Peyer's patch (tissue), 4 donors: ENCODE measurements at regions not wholly inside any gene's neighbourhood (a gene's known extent, or its start where the extent isn't known, plus 50 kb on each side); places are given as distances from the start of the nearest gene placed in this dataset.

Source experiments
- DNase-seq, 3 donors: peaks; one replicate each; pipeline ENCODE4 v3.0.0-alpha.2; 2017 to 2019
- H3K27ac ChIP-seq, 4 donors: fragments of 200-600 bp; sonication (generic); one replicate each; pipeline ENCODE4 v1.5.1; 2016 to 2019
- H3K27me3 ChIP-seq, 2 donors: fragments of 200-600 bp; sonication (generic); one replicate each; pipeline ENCODE4 v1.5.1; 2019
- H3K36me3 ChIP-seq, 3 donors: fragments of 200-600 bp; sonication (generic); one replicate each; pipeline ENCODE4 v1.5.1; 2016 to 2019
- H3K4me1 ChIP-seq, 4 donors: fragments of 200-600 bp; sonication (generic); one replicate each; pipeline ENCODE4 v1.5.1; 2016 to 2019
- H3K4me3 ChIP-seq, 4 donors: fragments of 200-600 bp; sonication (generic); 1 replicate in 3 of 4; 2 replicates in 1 of 4; pipeline ENCODE4 v1.5.1; 2016 to 2019; ENCODE audit warnings: mild to moderate bottlenecking in 1 of 4
- H3K9me3 ChIP-seq, 4 donors: fragments of 200-600 bp; sonication (generic); one replicate each; pipeline ENCODE4 v1.5.1; 2016 to 2019; ENCODE audit warnings: mild to moderate bottlenecking in 1 of 4
- POLR2A ChIP-seq, 2 donors: fragments of 450-650 bp; IDR thresholded peaks; one replicate each; pipeline ENCODE4 v1.5.1; 2017; ENCODE audit warnings: antibody characterized with exemption in 2 of 2, mild to moderate bottlenecking in 2 of 2, moderate library complexity in 2 of 2
- TF ChIP-seq, protein P1 (sequence below), 6 experiments: fragments of 450-650 bp in 4 of 6; fragments of 200-600 bp in 2 of 6; sonication (generic) in 1 of 6; IDR thresholded peaks; one replicate each; pipeline ENCODE4 v1.5.1; 2017 to 2019; ENCODE audit warnings: antibody characterized with exemption in 6 of 6, mild to moderate bottlenecking in 3 of 6, moderate library complexity in 1 of 6

DNA sequence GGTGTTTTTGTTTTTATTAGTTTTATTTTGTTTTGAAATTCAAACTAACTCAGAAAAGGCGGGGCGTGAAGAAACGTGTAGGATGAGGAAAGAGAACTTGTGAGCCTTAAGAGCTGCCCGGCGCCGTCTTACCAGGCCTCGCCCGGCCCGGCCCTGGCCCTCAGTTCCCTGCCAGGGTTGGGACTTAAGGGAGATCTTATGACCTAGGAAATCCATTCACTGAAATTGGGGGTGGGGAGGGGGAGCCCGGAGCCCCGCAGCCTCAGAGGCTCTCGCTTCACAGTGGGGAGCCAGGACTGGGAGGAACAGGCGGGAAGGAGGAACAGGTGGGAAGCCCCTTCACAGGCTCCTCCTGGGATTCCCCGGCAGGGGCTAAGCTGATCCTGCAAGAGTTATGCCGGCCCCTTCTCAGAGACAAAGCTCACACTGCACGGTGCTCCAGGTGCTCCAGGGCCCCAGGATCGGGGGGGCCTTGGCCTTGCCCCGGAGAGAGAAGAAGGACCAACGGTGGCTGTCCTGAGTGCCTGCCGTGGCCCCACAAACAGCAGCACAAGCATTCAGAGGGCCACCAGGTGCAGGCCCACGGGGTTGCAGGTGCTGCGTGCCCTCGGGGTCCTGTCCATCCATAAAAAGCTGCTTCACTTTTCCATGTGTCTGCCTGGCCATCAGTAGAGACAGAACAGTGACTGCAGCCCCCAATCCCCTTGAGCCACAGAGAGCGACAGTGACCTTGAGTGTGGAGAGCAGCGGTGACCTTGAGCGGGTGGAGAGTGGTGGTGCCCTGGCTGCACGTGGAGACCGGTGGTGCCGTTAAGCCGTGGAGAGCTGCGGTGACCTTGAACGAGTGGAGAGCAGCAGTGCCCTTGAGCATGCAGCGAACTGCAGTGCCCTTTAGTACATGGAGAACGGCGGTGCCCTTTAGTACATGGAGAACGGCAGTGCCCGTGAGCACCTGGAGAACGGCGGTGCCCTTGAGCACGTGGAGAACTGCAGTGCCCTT is 152.7 kb downstream of the DLL1 start:
- no peaks in the 10 kb centered on the region for H3K27me3 ChIP-seq
- H3K9me3 ChIP-seq = no peaks in the 10 kb centered on the region
- H3K4me1 ChIP-seq = no peaks in the 10 kb centered on the region
- H3K27ac ChIP-seq = peak overlapping the region in 2 of 4 donors; percentile 56 to 75
- TF ChIP-seq, protein P1, sequence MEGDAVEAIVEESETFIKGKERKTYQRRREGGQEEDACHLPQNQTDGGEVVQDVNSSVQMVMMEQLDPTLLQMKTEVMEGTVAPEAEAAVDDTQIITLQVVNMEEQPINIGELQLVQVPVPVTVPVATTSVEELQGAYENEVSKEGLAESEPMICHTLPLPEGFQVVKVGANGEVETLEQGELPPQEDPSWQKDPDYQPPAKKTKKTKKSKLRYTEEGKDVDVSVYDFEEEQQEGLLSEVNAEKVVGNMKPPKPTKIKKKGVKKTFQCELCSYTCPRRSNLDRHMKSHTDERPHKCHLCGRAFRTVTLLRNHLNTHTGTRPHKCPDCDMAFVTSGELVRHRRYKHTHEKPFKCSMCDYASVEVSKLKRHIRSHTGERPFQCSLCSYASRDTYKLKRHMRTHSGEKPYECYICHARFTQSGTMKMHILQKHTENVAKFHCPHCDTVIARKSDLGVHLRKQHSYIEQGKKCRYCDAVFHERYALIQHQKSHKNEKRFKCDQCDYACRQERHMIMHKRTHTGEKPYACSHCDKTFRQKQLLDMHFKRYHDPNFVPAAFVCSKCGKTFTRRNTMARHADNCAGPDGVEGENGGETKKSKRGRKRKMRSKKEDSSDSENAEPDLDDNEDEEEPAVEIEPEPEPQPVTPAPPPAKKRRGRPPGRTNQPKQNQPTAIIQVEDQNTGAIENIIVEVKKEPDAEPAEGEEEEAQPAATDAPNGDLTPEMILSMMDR (IDR thresholded peaks at IDR 0.05) = no peak
- no peak for TF ChIP-seq POLR2A (IDR thresholded peaks at IDR 0.05)
- no peak overlapping the region for H3K4me3 ChIP-seq
- peak in 2 of 3 donors; percentile 11 to 34 for DNase-seq
- H3K36me3 ChIP-seq = no peaks in the 10 kb centered on the region

DNA sequence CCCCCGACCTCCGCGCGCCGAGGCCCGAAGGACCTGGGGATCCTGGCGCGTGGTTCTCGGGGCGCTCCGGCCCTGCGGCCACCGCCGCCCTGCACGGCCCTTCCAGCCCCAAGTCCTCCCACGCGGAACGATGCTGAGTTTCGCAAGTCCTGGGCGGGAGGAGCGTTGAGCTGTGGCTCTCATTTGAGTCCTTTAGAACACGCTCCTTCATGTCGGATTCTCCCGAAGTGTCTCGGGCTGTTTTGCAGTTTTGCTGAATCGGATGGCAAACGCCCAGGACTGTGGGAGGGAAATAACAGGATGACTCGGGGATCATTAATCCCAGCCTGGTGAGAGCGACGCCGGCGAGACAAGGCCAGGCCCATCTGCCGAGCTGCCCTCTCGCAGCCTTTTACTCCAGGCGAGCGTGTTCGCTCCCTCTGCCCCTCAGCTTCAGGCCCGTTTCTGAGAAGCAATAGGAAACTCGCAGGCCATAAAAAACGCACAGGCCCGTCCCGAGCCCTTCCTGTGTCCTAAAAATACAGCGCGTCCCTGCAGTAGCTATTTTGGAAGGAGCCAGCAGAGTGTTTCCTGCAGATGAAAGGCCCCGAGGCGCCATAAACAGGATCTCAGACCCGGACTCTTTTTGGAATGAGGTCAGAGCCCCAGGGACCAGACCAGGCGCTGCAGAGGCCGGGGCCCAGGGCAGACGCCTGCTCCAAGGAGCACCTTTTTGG is 153.5 kb downstream of the DLL1 start:
- Histone ChIP-seq H3K9me3 (no peaks in the 10 kb centered on the region), H3K27me3 (no peaks in the 10 kb centered on the region), H3K4me3 (no peak overlapping the region), H3K36me3 (no peaks in the 10 kb centered on the region), H3K27ac (peak overlapping the region in 2 of 4 donors; percentile 56 to 75), H3K4me1 (no peaks in the 10 kb centered on the region)
- peak in 1 of 3 donors; percentile 54 for DNase-seq
- no peak for TF ChIP-seq POLR2A (IDR thresholded peaks at IDR 0.05)
- TF ChIP-seq, protein P1 (IDR thresholded peaks at IDR 0.05) = no peak

DNA sequence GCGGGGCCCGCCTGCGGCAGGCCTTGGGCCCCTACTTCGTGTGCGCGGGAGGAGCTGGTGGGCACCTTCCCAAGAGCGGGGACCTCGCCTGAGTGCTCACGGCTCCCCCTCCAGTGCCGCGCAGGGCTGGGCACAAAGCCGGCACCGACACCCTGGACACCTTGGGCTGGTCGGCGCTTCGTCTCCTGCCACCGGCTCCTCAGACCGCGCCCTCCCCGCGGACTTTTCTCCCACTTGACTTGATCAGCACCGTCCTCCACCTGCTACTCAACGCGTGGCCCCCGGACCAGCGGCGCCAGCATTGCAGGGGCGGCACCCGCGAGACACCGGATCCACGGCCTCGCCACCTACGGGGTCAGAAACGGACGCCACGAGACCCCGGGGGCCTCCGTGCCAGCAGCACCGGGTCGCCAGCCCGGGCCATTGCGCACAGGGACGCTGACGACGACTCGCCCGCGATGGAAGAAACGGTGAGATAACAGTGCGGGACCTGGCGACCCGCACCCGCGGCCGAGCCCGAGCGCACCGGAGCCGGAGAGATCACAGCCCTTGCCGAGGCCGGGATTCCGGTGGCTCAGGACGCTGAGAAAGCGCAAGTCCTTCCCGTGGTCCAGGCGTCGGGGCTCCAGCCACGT is 154.2 kb downstream of the DLL1 start:
- Histone ChIP-seq H3K4me1 (no peaks in the 10 kb centered on the region), H3K9me3 (no peaks in the 10 kb centered on the region), H3K36me3 (no peaks in the 10 kb centered on the region), H3K27ac (peak overlapping the region in 2 of 4 donors; percentile 56 to 75), H3K4me3 (no peak overlapping the region), H3K27me3 (no peaks in the 10 kb centered on the region)
- peak in 2 of 3 donors; percentile 32 to 42 for DNase-seq
- TF ChIP-seq, protein P1 (IDR thresholded peaks at IDR 0.05) = no peak
- TF ChIP-seq POLR2A (IDR thresholded peaks at IDR 0.05) = no peak

DNA sequence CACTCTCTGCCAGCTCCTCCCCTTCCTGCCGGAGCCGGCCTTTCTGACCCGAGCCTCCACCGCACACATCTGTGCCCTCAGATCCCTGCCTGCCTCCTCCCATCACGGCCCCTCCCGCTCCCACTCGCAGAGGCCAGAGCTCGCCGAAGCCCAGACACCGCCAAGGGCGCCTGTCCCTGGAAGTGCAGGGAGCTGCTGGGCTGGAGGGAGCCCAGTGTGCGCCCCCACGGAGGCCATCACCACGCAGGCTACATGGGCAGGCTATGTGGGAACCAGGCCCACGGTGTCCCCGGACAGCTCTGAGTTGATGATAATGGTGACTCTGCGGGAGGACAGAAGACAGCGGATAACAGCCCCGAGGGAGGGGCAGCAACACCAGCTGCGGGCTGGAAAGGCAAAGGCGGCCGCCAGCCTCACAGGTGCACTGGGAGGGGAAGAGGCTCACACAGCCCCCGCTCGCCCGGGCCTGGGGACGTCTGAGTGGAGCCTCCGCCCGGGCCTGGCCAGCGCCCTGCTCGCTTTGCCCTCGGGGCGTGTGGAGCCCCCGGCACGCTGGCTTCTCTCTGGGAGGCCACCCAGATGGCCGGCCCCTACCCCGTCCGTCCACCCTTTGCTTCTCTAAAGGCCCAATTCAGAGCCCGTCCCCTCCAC is 154.9 kb downstream of the DLL1 start:
- Histone ChIP-seq H3K4me1 (no peaks in the 10 kb centered on the region), H3K9me3 (no peaks in the 10 kb centered on the region), H3K27me3 (no peaks in the 10 kb centered on the region), H3K27ac (no peak overlapping the region), H3K36me3 (no peaks in the 10 kb centered on the region), H3K4me3 (no peak overlapping the region)
- TF ChIP-seq POLR2A (IDR thresholded peaks at IDR 0.05) = no peak
- TF ChIP-seq, protein P1 (IDR thresholded peaks at IDR 0.05) = no peak
- DNase-seq = peak in 1 of 3 donors; percentile 38

DNA sequence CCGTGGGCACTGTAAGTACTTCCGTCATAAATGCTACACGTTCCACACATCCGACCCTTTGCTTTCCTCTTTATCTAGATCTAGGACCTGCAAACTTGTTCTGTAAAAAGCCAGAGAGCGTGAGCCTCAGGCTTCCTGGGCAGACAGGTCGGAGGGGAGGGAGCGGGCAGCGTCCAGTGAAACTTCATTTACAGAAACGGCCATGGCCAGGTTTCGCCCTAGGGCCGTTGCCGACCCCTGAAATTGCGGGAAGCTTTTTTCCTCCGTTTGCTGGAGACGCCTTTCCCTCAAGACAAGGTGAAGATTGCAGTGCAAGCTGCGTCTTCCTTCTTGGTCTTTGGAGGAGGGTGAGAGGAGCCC is 155.4 kb downstream of the DLL1 start:
- H3K36me3 ChIP-seq = no peaks in the 10 kb centered on the region
- H3K4me3 ChIP-seq = no peak overlapping the region
- TF ChIP-seq POLR2A (IDR thresholded peaks at IDR 0.05) = no peak
- TF ChIP-seq, protein P1 (IDR thresholded peaks at IDR 0.05) = no peak
- H3K27ac ChIP-seq = no peak overlapping the region
- H3K27me3 ChIP-seq = no peaks in the 10 kb centered on the region
- DNase-seq = no peak
- H3K4me1 ChIP-seq = no peaks in the 10 kb centered on the region
- no peaks in the 10 kb centered on the region for H3K9me3 ChIP-seq
